ENCODE measurements at regions not wholly inside any gene's neighbourhood (a gene's known extent, or its start where the extent isn't known, plus 50 kb on each side); places are given as distances from the start of the nearest gene placed in this dataset.
A peak's percentile ranks its signal among the peaks of the same experiment; 100 is the strongest.

- no peak for TF ChIP-seq CTCF (IDR thresholded peaks at IDR 0.05; ENCODE audit: low read depth, low read length)
- TF ChIP-seq EZH2phosphoT487 (IDR thresholded peaks at IDR 0.05; ENCODE audit: low read depth): no peak
- Histone ChIP-seq H3K36me3 (replicated peaks; ENCODE audit: low read depth, low read length) (no peaks in the 10 kb centered on the region), H4K20me1 (ENCODE audit: insufficient read depth, low read length) (no peaks in the 10 kb centered on the region), H2AFZ (ENCODE audit: low read depth, low read length) (no peak overlapping the region), H3K79me2 (ENCODE audit: low read length) (no peaks in the 10 kb centered on the region), H3K9ac (ENCODE audit: low read length) (no peak overlapping the region), H3K4me3 (ENCODE audit: low read length) (no peak overlapping the region), H3K4me1 (ENCODE audit: low read length) (no peaks in the 10 kb centered on the region), H3K9me3 (ENCODE audit: insufficient read depth, low read length) (no peaks in the 10 kb centered on the region), H3K4me2 (ENCODE audit: low read length) (no peak overlapping the region), H3K27me3 (ENCODE audit: low read depth, low read length) (no peaks in the 10 kb centered on the region), H3K27ac (ENCODE audit: low read length) (no peak overlapping the region)
Observed at GRCh38 chr13:76461484-76461883, 424.7 kb downstream of the KCTD12 start.

- Histone ChIP-seq H3K9ac (ENCODE audit: low read length) (no peak overlapping the region), H4K20me1 (ENCODE audit: insufficient read depth, low read length) (no peaks in the 10 kb centered on the region), H3K27ac (ENCODE audit: low read length) (no peak overlapping the region), H3K4me2 (ENCODE audit: low read length) (no peak overlapping the region), H3K4me1 (ENCODE audit: low read length) (no peaks in the 10 kb centered on the region), H3K27me3 (ENCODE audit: low read depth, low read length) (no peaks in the 10 kb centered on the region), H2AFZ (ENCODE audit: low read depth, low read length) (no peak overlapping the region), H3K79me2 (ENCODE audit: low read length) (no peaks in the 10 kb centered on the region), H3K4me3 (ENCODE audit: low read length) (no peak overlapping the region), H3K36me3 (replicated peaks; ENCODE audit: low read depth, low read length) (no peaks in the 10 kb centered on the region), H3K9me3 (ENCODE audit: insufficient read depth, low read length) (no peaks in the 10 kb centered on the region)
- TF ChIP-seq EZH2phosphoT487 (IDR thresholded peaks at IDR 0.05; ENCODE audit: low read depth) (no peak), CTCF (IDR thresholded peaks at IDR 0.05; ENCODE audit: low read depth, low read length) (no peak)
Observed at GRCh38 chr13:76459863-76460262, 426.3 kb downstream of the KCTD12 start.

GRCh38 chr13:76455960-76456359, 430.2 kb downstream of the KCTD12 start:
- TF ChIP-seq CTCF (IDR thresholded peaks at IDR 0.05; ENCODE audit: low read depth, low read length): no peak
- no peak for TF ChIP-seq EZH2phosphoT487 (IDR thresholded peaks at IDR 0.05; ENCODE audit: low read depth)
- Histone ChIP-seq H3K27me3 (ENCODE audit: low read depth, low read length) (no peaks in the 10 kb centered on the region), H4K20me1 (ENCODE audit: insufficient read depth, low read length) (no peaks in the 10 kb centered on the region), H3K9ac (ENCODE audit: low read length) (no peak overlapping the region), H3K79me2 (ENCODE audit: low read length) (no peaks in the 10 kb centered on the region), H3K4me3 (ENCODE audit: low read length) (no peak overlapping the region), H3K36me3 (replicated peaks; ENCODE audit: low read depth, low read length) (no peaks in the 10 kb centered on the region), H3K9me3 (ENCODE audit: insufficient read depth, low read length) (peaks cover 9% of the 10 kb centered on the region; the same call in 1 of the 2 replicates), H3K4me1 (ENCODE audit: low read length) (no peaks in the 10 kb centered on the region), H2AFZ (ENCODE audit: low read depth, low read length) (0 out of 2 replicates have a peak overlapping the region, but pooled peaks have one; percentile 12), H3K4me2 (ENCODE audit: low read length) (no peak overlapping the region), H3K27ac (ENCODE audit: low read length) (no peak overlapping the region)

GRCh38 chr13:76454991-76455390, 431.2 kb downstream of the KCTD12 start:
- H3K9me3 ChIP-seq (ENCODE audit: insufficient read depth, low read length): peaks cover 9% of the 10 kb centered on the region; the same call in 1 of the 2 replicates
- H3K79me2 ChIP-seq (ENCODE audit: low read length): no peaks in the 10 kb centered on the region
- TF ChIP-seq CTCF (IDR thresholded peaks at IDR 0.05; ENCODE audit: low read depth, low read length) (no peak), EZH2phosphoT487 (IDR thresholded peaks at IDR 0.05; ENCODE audit: low read depth) (no peak)
- H3K4me2 ChIP-seq (ENCODE audit: low read length): no peak overlapping the region
- H3K4me1 ChIP-seq (ENCODE audit: low read length): no peaks in the 10 kb centered on the region
- no peak overlapping the region for H3K4me3 ChIP-seq (ENCODE audit: low read length)
- no peak overlapping the region for H3K27ac ChIP-seq (ENCODE audit: low read length)
- no peaks in the 10 kb centered on the region for H3K36me3 ChIP-seq (replicated peaks; ENCODE audit: low read depth, low read length)
- no peaks in the 10 kb centered on the region for H3K27me3 ChIP-seq (ENCODE audit: low read depth, low read length)
- H3K9ac ChIP-seq (ENCODE audit: low read length): no peak overlapping the region
- no peaks in the 10 kb centered on the region for H4K20me1 ChIP-seq (ENCODE audit: insufficient read depth, low read length)
- no peak overlapping the region for H2AFZ ChIP-seq (ENCODE audit: low read depth, low read length)
